ENCODE measurements at regions not wholly inside any gene's neighbourhood (a gene's known extent, or its start where the extent isn't known, plus 50 kb on each side); places are given as distances from the start of the nearest gene placed in this dataset.

DNA sequence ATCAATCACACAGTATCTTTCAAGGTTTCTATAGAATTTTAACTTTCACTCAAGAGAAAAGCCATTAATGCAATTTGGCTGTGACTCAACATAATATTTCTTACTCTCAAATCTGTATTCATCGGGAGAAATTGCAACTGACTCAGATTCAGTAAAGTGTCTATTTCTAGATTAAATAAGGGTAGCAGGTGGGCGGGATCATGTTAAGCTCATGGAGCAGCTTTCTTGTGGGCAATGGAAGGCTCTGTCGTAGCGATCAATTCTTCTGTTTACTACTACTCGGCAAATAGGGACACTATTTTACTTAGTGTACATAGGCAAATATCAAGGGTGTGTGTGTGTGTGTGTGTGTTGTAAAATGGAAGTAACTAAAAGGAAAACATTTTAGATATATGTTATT, 423.6 kb upstream of the NEGR1 start:
- TF ChIP-seq CTCF (IDR thresholded peaks at IDR 0.05; ENCODE audit: insufficient read depth, low read length, poor library complexity, severe bottlenecking) (no peak), EZH2phosphoT487 (conservative IDR thresholded peaks at IDR 0.05; ENCODE audit: low read length) (no peak)
